ENCODE measurements at regions not wholly inside any gene's neighbourhood (a gene's known extent, or its start where the extent isn't known, plus 50 kb on each side); places are given as distances from the start of the nearest gene placed in this dataset.
"Not testable (repeated sequence)": the region's sequence is repeated elsewhere in the genome, so short reads cannot be mapped to it uniquely, and the experiment has no call there.

DNA sequence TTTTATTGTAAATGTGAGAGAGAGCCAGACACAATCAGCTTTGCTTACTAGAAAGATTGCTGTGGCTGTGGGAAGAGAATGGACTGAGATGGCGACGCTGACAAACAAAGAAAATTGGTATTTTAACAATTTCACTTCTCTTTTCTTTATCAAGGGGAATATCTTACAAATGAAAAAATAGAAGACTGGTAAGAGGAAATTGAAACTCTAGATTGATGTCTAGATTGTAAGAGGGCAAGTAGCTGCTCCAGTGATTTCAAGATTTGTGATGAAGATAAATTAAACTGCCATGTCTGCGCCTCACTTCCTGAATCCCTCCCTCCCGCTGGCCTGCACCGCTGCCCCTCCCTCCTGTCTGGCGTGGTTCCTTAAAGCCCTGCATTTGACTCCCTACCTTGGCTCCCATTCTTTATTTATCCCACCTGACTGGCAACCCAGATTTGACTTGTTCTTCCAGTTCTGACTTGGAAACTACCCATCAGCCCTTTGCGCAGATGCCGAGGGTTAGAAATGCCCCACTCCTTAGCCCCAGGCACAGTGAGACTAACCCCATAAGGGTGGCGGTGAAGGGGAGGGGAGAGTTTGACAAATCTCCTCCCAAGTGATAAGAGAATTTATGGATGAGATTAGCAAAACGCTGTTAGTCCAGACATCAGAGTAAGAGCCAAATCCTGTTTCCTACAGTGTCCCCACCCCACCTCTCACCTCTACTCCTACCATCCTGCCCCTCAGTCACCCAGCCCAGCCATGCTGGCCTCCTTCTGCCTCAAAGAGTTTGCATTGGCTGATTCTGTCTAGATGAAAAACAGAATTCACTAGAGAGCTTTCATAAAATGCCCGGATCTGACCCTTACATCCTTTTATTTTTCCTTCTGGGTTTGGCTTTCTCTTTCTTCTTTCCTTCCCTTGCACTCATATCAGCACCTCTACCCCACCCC, 125.3 kb upstream of the ATF7IP start:
- no peak for DNase-seq (ENCODE audit: low read depth)
- no peak overlapping the region for H3K4me3 ChIP-seq (ENCODE audit: low read depth, low read length)
- TF ChIP-seq, protein P1, sequence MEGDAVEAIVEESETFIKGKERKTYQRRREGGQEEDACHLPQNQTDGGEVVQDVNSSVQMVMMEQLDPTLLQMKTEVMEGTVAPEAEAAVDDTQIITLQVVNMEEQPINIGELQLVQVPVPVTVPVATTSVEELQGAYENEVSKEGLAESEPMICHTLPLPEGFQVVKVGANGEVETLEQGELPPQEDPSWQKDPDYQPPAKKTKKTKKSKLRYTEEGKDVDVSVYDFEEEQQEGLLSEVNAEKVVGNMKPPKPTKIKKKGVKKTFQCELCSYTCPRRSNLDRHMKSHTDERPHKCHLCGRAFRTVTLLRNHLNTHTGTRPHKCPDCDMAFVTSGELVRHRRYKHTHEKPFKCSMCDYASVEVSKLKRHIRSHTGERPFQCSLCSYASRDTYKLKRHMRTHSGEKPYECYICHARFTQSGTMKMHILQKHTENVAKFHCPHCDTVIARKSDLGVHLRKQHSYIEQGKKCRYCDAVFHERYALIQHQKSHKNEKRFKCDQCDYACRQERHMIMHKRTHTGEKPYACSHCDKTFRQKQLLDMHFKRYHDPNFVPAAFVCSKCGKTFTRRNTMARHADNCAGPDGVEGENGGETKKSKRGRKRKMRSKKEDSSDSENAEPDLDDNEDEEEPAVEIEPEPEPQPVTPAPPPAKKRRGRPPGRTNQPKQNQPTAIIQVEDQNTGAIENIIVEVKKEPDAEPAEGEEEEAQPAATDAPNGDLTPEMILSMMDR (conservative IDR thresholded peaks at IDR 0.05; ENCODE audit: low read depth, low read length), result no peak

DNA sequence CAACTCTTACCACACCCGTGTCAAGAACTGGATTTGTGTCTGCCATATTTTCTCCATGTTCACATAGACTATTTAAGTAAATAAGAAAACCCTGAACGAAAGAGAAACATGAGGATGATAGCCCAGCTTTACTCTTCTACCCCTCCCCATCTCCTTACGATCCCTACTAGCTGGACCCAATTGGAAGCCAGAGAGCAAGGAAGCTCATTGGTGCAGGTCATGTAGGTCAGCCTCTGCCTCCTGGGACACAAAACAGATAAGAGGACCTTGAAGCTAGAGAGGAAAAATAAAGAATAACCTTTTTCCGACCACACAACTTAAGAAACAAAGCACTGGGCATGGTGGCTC, 124.6 kb upstream of the ATF7IP start:
- DNase-seq (ENCODE audit: low read depth), result no peak
- TF ChIP-seq, protein P1 (conservative IDR thresholded peaks at IDR 0.05; ENCODE audit: low read depth, low read length), result no peak
- no peak overlapping the region for H3K4me3 ChIP-seq (ENCODE audit: low read depth, low read length)

DNA sequence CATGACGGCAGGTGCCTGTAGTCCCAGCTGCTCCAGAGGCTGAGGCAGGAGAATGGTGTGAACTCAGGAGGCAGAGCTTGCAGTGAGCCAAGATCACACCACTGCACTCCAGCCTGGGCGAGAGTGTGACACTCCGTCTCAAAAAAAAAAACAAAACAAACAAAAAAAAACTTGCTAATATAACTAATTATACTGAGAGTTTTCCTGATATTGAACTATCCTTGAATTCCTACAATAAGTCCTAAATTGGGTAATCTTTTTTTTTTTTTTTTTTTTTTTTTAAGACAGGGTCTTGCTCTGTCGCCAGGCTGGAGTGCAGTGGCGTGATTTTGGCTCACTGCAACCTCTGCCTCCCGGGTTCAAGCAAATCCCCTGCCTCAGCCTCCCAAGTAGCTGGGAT, 122.7 kb upstream of the ATF7IP start:
- not testable (repeated sequence) for H3K4me3 ChIP-seq (ENCODE audit: low read depth, low read length); DNase-seq (ENCODE audit: low read depth)

DNA sequence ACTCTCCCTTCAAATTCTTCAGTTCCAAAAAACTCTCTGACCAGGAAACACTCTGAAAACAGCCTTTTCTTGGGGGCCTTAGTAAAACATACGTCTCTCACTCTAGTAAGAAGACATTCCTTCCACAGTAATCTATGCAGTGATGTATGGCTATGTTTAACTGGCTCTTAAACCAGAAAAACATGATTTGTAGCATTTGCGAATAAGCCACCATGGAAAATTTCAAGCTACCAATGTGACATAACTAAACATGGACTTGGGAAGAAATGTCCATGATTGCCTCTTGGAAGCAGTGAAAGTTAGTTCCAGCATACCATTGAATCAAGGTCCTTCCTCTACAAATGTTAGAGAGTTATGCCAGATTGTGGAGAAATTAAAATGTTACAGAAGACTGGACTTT, 121.5 kb upstream of the ATF7IP start:
- TF ChIP-seq, protein P1 (conservative IDR thresholded peaks at IDR 0.05; ENCODE audit: low read depth, low read length), result no peak
- no peak overlapping the region for H3K4me3 ChIP-seq (ENCODE audit: low read depth, low read length)
- no peak for DNase-seq (ENCODE audit: low read depth)

DNA sequence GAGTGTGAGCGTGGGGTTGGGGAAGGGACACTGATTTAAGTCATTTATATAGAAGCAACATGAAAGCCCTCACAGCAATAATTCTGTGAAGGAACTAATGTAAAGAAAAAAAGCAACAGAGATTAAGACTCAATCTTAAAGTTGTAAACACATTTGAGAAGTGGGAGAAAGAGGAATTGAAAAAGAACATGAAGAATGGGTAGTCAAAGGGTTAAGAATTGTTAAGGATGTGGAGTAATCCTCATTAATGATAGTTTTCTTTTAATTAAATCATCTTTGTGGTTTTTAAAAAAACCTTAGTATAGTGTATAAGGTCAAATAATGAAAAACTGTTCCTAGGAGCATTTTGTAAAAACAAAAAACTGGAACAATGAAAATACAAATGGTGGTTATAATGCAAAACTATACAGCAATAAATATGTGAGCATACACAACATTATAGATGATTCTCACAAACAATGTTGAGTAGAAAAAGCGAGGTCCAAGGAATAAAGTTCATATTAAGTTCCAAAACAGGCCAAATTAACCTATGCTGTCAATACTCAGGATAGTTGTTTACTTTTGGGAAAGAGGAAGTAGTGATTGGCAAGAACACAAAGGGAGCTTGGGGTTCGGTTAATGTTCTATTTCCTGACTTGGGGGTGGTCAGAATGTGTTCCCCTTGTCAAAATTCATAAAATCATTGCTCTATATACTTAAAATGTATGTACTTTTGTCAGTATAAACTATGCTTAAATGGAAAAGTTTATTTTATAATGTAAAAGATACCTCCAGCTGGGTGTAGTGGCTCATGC, 120.4 kb upstream of the ATF7IP start:
- TF ChIP-seq, protein P1 (conservative IDR thresholded peaks at IDR 0.05; ENCODE audit: low read depth, low read length), result no peak
- DNase-seq (ENCODE audit: low read depth), result no peak
- H3K4me3 ChIP-seq (ENCODE audit: low read depth, low read length), result no peak overlapping the region

DNA sequence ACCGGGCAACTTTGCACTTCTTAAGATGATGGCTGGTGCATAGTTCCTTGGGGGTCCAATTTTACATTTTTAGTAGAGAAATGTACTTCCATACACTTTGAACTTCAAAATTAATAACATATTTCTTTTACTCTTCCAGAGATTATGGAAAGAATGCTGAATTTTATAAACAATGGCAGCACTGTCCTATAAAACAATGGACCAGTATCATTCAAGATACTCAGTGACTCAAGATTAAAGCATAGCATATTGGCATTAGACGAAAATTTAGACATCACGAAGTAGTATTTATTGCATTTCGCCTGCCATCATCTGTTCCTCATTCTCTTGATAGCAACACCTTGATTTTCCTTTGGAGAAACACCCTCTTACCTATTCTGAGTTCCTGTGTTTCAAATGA, 118.3 kb upstream of the ATF7IP start:
- DNase-seq (ENCODE audit: low read depth), result no peak
- TF ChIP-seq, protein P1 (conservative IDR thresholded peaks at IDR 0.05; ENCODE audit: low read depth, low read length), result no peak
- no peak overlapping the region for H3K4me3 ChIP-seq (ENCODE audit: low read depth, low read length)

DNA sequence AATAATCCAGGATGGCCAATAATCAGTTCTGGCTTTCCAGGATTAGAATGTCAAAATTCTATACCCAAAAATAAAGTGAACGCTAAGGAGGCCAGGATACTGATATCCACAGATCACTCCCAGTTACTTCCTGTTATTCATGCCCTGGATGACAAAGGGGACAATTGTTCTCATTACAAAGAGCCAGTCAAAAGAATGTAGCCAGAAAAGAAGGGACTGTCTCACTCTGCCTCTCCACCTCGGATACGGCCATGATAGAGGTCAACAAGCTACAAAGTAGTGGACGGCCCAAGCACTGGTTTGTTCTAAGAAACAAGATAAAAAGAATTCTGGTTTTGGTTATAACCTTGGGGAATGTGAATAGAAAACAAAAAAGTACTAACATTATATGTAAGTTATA, 116.1 kb upstream of the ATF7IP start:
- H3K4me3 ChIP-seq (ENCODE audit: low read depth, low read length), result no peak overlapping the region
- no peak for DNase-seq (ENCODE audit: low read depth)
- TF ChIP-seq, protein P1 (conservative IDR thresholded peaks at IDR 0.05; ENCODE audit: low read depth, low read length), result no peak
